Ovary (tissue), 3 donors: ENCODE measurements at regions not wholly inside any gene's neighbourhood (a gene's known extent, or its start where the extent isn't known, plus 50 kb on each side); places are given as distances from the start of the nearest gene placed in this dataset.

Experiments
- EP300 ChIP-seq: sonication (generic); formaldehyde crosslinking; IDR thresholded peaks from one replicate; pipeline ENCODE4 v1.6.1; 2017; ENCODE audit warnings: antibody characterized with exemption
- TF ChIP-seq, protein P1 (sequence below), 3 donors: fragments of 450-650 bp in 2 of 3; fragments of 200-600 bp in 1 of 3; IDR thresholded peaks; one replicate each; pipeline versions ENCODE4 v1.5.1 to v1.8.0; 2016 to 2022; ENCODE audit warnings: antibody characterized with exemption in 3 of 3, mild to moderate bottlenecking in 1 of 3
- donor health status: DM: no; HTN: no; CAD: no.

DNA sequence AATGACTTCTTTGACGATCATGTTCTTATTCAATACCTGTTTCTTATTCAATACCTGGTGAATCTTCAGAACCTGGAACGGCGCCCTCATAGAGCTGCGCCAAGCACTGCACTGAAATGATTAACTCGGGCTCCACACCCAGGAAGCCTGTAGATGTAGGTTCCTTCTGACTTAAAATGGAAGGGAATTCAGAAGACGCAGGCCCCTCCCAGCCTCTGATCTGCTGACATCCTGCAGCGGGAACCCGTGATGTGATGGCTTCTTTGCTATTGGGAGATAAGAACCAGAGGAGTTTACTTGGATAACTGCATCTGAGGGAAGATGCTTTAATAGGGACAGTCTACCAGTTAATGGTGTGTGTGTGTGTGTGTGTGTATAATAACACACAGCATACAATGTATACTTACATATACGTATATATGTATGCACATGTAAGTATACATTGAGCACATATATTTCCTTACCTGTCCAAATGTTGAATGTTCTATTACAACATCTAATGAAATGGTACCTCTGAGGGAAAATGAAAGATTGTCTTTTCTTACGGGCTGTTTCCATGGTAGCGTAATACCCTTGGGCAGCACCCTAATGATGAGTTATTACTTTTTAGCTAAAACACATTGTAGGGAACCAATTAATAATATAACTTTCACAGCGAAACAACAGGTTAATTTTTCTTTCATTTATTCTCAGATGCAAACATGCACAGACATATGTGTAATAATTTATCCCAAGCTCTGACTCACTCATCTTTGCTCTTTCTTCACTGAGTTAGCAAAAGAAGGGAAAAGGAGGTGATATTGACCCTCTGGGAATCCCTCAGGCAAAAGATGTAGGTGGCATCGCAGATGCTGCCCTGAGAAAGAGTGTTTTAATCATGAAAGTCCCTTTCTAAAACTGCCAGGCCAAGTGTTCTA lies 379.8 kb downstream of the SIPA1L2 start:
- TF ChIP-seq EP300 = no peak
- TF ChIP-seq, protein P1, sequence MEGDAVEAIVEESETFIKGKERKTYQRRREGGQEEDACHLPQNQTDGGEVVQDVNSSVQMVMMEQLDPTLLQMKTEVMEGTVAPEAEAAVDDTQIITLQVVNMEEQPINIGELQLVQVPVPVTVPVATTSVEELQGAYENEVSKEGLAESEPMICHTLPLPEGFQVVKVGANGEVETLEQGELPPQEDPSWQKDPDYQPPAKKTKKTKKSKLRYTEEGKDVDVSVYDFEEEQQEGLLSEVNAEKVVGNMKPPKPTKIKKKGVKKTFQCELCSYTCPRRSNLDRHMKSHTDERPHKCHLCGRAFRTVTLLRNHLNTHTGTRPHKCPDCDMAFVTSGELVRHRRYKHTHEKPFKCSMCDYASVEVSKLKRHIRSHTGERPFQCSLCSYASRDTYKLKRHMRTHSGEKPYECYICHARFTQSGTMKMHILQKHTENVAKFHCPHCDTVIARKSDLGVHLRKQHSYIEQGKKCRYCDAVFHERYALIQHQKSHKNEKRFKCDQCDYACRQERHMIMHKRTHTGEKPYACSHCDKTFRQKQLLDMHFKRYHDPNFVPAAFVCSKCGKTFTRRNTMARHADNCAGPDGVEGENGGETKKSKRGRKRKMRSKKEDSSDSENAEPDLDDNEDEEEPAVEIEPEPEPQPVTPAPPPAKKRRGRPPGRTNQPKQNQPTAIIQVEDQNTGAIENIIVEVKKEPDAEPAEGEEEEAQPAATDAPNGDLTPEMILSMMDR (IDR thresholded peaks at IDR 0.05) = no peak
